Stomach (tissue), 4 donors: ENCODE measurements at regions not wholly inside any gene's neighbourhood (a gene's known extent, or its start where the extent isn't known, plus 50 kb on each side); places are given as distances from the start of the nearest gene placed in this dataset.

ENCODE experiments used
- EP300 ChIP-seq: sonication (generic); formaldehyde crosslinking; IDR thresholded peaks from one replicate; pipeline ENCODE4 v1.6.1; 2017; ENCODE audit warnings: antibody characterized with exemption
- POLR2A ChIP-seq, 4 donors: fragments of 450-650 bp; IDR thresholded peaks; one replicate each; pipeline ENCODE4 v1.6.1; 2016; ENCODE audit warnings: antibody characterized with exemption in 4 of 4, control low read depth in 2 of 4, mild to moderate bottlenecking in 1 of 4, moderate library complexity in 1 of 4
- TF ChIP-seq, protein P1 (sequence below), 7 experiments: fragments of 450-650 bp in 4 of 7; fragments of 200-600 bp in 3 of 7; sonication (generic) in 3 of 7; IDR thresholded peaks; one replicate each; pipeline ENCODE4 v1.5.1; 2016 to 2019; ENCODE audit warnings: antibody characterized with exemption in 7 of 7, control low read depth in 2 of 7, mild to moderate bottlenecking in 1 of 7

DNA sequence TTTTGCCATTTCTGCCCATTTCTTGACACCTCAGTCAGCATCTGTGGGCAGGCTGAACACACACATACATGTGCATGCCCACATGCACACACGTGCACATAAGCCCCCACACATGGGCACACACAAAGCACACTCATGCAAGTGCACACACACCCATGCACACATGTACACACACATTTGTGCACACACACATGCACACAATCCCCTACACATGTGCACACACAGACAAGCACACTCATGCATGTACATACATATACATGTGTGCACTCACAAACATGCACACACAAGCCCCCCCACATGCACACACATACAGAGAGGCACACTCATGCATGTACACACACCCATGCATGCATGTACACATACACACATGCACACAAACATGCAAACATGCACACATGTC, 83.5 kb upstream of the ACTRT2 start:
- TF ChIP-seq, protein P1, sequence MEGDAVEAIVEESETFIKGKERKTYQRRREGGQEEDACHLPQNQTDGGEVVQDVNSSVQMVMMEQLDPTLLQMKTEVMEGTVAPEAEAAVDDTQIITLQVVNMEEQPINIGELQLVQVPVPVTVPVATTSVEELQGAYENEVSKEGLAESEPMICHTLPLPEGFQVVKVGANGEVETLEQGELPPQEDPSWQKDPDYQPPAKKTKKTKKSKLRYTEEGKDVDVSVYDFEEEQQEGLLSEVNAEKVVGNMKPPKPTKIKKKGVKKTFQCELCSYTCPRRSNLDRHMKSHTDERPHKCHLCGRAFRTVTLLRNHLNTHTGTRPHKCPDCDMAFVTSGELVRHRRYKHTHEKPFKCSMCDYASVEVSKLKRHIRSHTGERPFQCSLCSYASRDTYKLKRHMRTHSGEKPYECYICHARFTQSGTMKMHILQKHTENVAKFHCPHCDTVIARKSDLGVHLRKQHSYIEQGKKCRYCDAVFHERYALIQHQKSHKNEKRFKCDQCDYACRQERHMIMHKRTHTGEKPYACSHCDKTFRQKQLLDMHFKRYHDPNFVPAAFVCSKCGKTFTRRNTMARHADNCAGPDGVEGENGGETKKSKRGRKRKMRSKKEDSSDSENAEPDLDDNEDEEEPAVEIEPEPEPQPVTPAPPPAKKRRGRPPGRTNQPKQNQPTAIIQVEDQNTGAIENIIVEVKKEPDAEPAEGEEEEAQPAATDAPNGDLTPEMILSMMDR (IDR thresholded peaks at IDR 0.05) = no peak
- no peak for TF ChIP-seq POLR2A (IDR thresholded peaks at IDR 0.05)
- TF ChIP-seq EP300 = no peak
